Colonic mucosa (tissue), 4 donors: ENCODE measurements at regions not wholly inside any gene's neighbourhood (a gene's known extent, or its start where the extent isn't known, plus 50 kb on each side); places are given as distances from the start of the nearest gene placed in this dataset.

Experiments
- DNase-seq: peaks from one replicate; pipeline ENCODE4 v3.0.0-alpha.2; 2020
- H3K27ac ChIP-seq: fragments of 200-600 bp; one replicate; pipeline ENCODE4 v1.8.0; 2021
- H3K27me3 ChIP-seq: fragments of 200-600 bp; one replicate; pipeline ENCODE4 v1.8.0; 2021
- H3K36me3 ChIP-seq: fragments of 200-600 bp; one replicate; pipeline ENCODE4 v1.8.0; 2021
- H3K4me1 ChIP-seq: fragments of 200-600 bp; one replicate; pipeline ENCODE4 v1.8.0; 2021; ENCODE audit warnings: mild to moderate bottlenecking
- H3K4me3 ChIP-seq: fragments of 200-600 bp; one replicate; pipeline ENCODE4 v1.8.0; 2021
- H3K9ac ChIP-seq, 2 donors: one replicate each; pipeline ENCODE4 v1.7.0; 2013; ENCODE audit warnings: control low read depth in 2 of 2, low read depth in 2 of 2, low read length in 2 of 2
- H3K9me3 ChIP-seq: fragments of 200-600 bp; one replicate; pipeline ENCODE4 v1.8.0; 2021
- intact Hi-C: fragments of 100-400 bp; cut with DNase I; formaldehyde crosslinking; loops from one replicate; pipeline ENCODE4 v1.14.1; 2022
- TF ChIP-seq, protein P1 (sequence below): fragments of 200-600 bp; IDR thresholded peaks from one replicate; pipeline ENCODE4 v1.8.0; 2022; ENCODE audit warnings: antibody characterized with exemption, mild to moderate bottlenecking
- donor health status: healthy.
- donor health status: DM: no; HTN: no; CAD: no.
- donor health status: DM: no; HTN: no; CAD: no.

DNA sequence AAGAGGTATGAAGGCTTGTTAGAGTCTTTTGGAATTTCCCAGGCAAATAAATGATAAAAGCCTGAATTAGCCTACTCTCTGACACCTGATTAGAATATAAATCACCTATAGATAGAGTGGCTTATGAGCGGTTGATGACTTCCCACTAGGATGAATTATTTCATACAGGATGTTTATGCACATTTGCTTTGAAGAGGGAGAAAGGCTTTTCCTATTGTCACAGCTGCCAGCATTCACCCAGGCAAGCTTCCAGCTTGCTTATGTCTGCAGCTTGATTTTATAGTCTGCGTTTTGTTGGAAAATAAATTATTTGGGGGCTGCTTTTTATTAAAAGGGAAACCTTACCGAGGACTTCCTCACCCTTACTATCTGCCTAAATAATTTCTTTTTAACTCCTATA is 51.3 kb upstream of the EIF2S2 start:
- Histone ChIP-seq H3K9ac (no peak overlapping the region), H3K4me1 (no peaks in the 10 kb centered on the region), H3K27ac (no peak overlapping the region), H3K27me3 (no peaks in the 10 kb centered on the region), H3K9me3 (no peaks in the 10 kb centered on the region), H3K36me3 (no peaks in the 10 kb centered on the region), H3K4me3 (no peak overlapping the region)
- TF ChIP-seq, protein P1, sequence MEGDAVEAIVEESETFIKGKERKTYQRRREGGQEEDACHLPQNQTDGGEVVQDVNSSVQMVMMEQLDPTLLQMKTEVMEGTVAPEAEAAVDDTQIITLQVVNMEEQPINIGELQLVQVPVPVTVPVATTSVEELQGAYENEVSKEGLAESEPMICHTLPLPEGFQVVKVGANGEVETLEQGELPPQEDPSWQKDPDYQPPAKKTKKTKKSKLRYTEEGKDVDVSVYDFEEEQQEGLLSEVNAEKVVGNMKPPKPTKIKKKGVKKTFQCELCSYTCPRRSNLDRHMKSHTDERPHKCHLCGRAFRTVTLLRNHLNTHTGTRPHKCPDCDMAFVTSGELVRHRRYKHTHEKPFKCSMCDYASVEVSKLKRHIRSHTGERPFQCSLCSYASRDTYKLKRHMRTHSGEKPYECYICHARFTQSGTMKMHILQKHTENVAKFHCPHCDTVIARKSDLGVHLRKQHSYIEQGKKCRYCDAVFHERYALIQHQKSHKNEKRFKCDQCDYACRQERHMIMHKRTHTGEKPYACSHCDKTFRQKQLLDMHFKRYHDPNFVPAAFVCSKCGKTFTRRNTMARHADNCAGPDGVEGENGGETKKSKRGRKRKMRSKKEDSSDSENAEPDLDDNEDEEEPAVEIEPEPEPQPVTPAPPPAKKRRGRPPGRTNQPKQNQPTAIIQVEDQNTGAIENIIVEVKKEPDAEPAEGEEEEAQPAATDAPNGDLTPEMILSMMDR: no peak
- intact Hi-C loops: no loop called here
- DNase-seq: no peak

DNA sequence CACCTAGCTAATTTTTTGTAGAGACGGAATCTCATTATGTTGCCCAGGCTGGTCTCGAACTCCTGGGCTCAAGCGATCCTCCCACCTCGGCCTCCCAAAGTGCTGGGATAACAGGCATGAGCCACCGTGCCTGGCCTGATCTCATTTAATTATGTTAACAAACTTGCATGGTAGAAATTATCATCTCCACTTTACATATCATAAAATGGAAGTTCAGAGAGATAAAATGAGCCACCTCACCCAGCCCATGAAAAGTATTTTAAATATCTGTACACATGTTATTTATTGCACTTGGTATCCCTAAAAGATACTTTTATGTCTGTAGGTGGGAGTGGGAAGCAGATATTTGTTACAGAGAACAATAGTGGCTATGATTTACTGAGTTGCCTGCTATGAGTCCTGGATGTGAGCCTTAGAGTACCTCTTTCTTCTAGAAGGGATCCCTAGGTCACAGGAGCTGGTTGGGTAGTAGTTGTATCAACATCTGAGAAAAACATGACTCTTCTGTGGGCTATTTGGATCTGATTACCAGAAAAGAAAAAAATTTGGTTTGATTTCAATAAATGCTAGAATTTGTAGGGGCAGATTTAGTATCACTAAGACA is 52.4 kb upstream of the EIF2S2 start:
- H3K4me1 ChIP-seq: no peaks in the 10 kb centered on the region
- no peak overlapping the region for H3K4me3 ChIP-seq
- TF ChIP-seq, protein P1: no peak
- no peaks in the 10 kb centered on the region for H3K9me3 ChIP-seq
- DNase-seq: no peak
- H3K27me3 ChIP-seq: no peaks in the 10 kb centered on the region
- intact Hi-C loops: no loop called here
- H3K27ac ChIP-seq: no peak overlapping the region
- no peak overlapping the region for H3K9ac ChIP-seq
- no peaks in the 10 kb centered on the region for H3K36me3 ChIP-seq

DNA sequence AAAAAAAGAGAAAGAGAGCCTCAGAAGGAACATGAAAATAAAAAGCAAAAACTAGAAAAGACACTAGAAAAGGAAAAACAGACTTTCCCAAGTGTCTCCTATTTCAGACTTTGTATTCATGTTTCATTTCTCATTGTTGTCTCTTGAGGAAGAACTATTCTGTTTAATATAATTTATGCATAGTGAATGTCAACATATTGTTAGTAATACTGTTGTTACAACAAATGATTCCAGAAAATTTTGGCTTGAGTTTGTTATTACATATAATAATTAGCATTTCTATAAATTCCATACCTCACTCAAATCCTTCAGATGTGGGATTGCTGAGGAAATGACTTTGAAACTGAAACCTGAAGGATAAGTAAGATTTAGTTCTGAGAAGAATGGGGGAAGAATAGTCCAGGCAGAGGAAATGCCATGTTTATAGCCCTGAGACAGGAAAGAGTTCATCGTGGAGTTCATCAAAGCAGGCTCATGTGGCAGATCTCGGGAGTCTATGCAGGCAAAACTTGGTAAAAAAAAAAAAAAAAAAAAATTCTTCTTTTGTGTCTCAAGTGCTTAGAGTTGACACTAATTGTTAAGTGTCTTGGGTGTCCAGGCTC is 53.1 kb upstream of the EIF2S2 start:
- no peak overlapping the region for H3K27ac ChIP-seq
- H3K36me3 ChIP-seq: no peaks in the 10 kb centered on the region
- H3K27me3 ChIP-seq: no peaks in the 10 kb centered on the region
- TF ChIP-seq, protein P1: no peak
- H3K4me1 ChIP-seq: no peaks in the 10 kb centered on the region
- no peaks in the 10 kb centered on the region for H3K9me3 ChIP-seq
- H3K9ac ChIP-seq: no peak overlapping the region
- H3K4me3 ChIP-seq: no peak overlapping the region
- intact Hi-C loops: no loop called here
- no peak for DNase-seq

DNA sequence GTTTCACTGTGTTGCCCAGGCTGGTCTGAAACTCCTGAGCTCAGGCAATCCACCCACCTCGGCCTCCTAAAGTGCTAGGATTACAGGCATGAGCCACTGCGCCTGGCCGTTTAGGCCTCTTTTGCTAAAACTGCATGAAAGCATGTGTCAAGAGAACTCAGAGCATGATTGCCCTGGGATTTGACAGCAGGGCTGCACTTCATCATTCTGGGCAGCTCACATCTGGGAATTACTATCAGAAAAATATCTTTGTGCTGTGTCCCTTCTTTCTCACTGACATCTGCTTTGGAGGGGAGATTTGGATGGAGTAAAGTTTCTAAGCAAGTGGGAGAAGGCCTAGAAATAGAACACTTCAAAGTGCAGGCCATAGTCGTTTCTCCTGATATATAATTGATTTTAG is 59.6 kb upstream of the EIF2S2 start:
- Histone ChIP-seq H3K27ac (no peak overlapping the region), H3K9me3 (no peaks in the 10 kb centered on the region), H3K27me3 (no peaks in the 10 kb centered on the region), H3K4me3 (no peak overlapping the region), H3K36me3 (no peaks in the 10 kb centered on the region), H3K9ac (no peak overlapping the region), H3K4me1 (no peaks in the 10 kb centered on the region)
- TF ChIP-seq, protein P1: no peak
- intact Hi-C loops: no loop called here
- no peak for DNase-seq

DNA sequence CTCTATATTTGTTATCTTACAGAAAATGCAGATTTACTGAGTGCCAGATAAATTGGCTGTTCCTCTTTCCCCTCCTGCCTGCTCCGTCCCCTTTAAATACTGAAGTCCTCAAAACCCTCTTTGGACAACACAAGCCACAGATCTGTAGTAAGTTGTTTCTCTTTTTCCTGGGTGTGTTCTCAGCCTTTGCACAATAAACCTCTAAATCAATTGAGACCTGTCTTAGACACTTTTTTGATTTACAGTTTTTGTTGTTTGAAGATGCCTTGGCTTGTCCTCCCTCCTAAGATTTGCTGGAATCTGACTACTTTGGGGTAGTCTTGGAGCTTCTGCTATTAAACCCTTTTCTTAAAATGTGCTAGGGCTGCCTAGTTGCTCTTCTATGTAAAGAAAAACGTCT is 60.9 kb upstream of the EIF2S2 start:
- H3K9ac ChIP-seq: no peak overlapping the region
- TF ChIP-seq, protein P1: no peak

More for the DNA sequence above, 60.9 kb upstream of the EIF2S2 start:
- no peak overlapping the region for H3K27ac ChIP-seq
- no peak for DNase-seq
- H3K9me3 ChIP-seq: no peaks in the 10 kb centered on the region
- intact Hi-C loops: no loop called here
- no peaks in the 10 kb centered on the region for H3K4me1 ChIP-seq
- H3K27me3 ChIP-seq: no peaks in the 10 kb centered on the region
- no peak overlapping the region for H3K4me3 ChIP-seq
- H3K36me3 ChIP-seq: no peaks in the 10 kb centered on the region
